ENCODE measurements at regions not wholly inside any gene's neighbourhood (a gene's known extent, or its start where the extent isn't known, plus 50 kb on each side); places are given as distances from the start of the nearest gene placed in this dataset.

DNA sequence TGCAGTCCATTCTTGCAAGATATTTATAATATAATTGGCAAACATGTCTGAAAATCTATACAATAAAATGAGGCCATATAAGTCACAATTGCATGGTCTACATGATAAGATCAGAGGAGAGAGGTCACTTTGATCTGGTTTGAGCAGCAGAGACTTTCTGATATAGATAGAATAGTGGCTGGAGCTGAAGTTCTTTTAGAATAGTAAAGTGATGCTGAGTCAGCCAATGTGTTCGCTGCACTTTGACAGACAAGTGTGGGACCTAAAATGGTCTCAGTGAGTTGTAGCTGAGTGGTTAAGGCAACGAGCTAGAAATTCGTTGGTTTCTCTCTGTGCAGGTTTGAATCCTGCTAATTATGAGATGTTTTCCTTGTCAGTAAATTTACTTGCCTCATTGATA, 257.0 kb upstream of the C11orf87 start:
- CTCF ChIA-PET = no interaction called here
- TF ChIP-seq L3MBTL2 (conservative IDR thresholded peaks at IDR 0.05) (no peak), NFRKB (IDR thresholded peaks at IDR 0.05) (no peak), HDGF (IDR thresholded peaks at IDR 0.05; ENCODE audit: borderline replicate concordance) (no peak), LEF1 (IDR thresholded peaks at IDR 0.05; ENCODE audit: borderline replicate concordance) (no peak), TARDBP (IDR thresholded peaks at IDR 0.05) (no peak), FOXK2 (IDR thresholded peaks at IDR 0.05) (no peak), FOXA1 (IDR thresholded peaks at IDR 0.05) (no peak), FOXM1 (IDR thresholded peaks at IDR 0.05; ENCODE audit: borderline replicate concordance) (no peak), ARNT (IDR thresholded peaks at IDR 0.05) (no peak), SP1 (IDR thresholded peaks at IDR 0.05) (no peak), BHLHE40 (IDR thresholded peaks at IDR 0.05; ENCODE audit: borderline replicate concordance) (no peak), CTBP1 (IDR thresholded peaks at IDR 0.05; ENCODE audit: borderline replicate concordance) (no peak), SUZ12 (IDR thresholded peaks at IDR 0.05) (no peak), ZNF384 (IDR thresholded peaks at IDR 0.05) (no peak)
- TF ChIP-seq, protein P1, sequence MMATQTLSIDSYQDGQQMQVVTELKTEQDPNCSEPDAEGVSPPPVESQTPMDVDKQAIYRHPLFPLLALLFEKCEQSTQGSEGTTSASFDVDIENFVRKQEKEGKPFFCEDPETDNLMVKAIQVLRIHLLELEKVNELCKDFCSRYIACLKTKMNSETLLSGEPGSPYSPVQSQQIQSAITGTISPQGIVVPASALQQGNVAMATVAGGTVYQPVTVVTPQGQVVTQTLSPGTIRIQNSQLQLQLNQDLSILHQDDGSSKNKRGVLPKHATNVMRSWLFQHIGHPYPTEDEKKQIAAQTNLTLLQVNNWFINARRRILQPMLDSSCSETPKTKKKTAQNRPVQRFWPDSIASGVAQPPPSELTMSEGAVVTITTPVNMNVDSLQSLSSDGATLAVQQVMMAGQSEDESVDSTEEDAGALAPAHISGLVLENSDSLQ (IDR thresholded peaks at IDR 0.05) = no peak
- POLR2A ChIA-PET = no interaction called here
- no peak for DNase-seq (ENCODE audit: extremely low spot score)

DNA sequence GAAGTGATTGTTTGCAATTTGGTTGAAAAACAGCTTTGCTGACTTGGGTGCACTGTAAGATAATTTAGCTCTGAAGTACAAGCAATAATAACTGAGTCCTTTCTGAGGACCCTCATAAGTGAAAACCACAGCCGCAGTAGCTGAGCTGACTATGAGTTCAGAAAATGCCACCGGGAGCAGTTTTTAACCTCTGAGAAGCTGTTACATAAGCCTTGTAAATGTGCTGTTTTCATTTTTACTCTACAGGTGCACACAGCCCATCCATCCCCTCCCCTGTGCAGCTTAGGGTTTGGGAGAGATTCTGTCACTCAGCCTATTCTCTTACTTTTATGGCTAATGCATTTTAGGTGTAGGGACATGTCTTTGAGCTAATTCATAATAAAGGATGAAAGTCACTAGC, 255.5 kb upstream of the C11orf87 start:
- ChIA-PET CTCF (no interaction called here), POLR2A (no interaction called here)
- TF ChIP-seq FOXM1 (IDR thresholded peaks at IDR 0.05; ENCODE audit: borderline replicate concordance) (no peak), SUZ12 (IDR thresholded peaks at IDR 0.05) (no peak), ELF4 (IDR thresholded peaks at IDR 0.05) (no peak), LEF1 (IDR thresholded peaks at IDR 0.05; ENCODE audit: borderline replicate concordance) (no peak), TARDBP (IDR thresholded peaks at IDR 0.05) (no peak), FOXK2 (IDR thresholded peaks at IDR 0.05) (no peak), ZNF384 (IDR thresholded peaks at IDR 0.05) (no peak)
- TF ChIP-seq, protein P1 (IDR thresholded peaks at IDR 0.05) = no peak
- DNase-seq (ENCODE audit: extremely low spot score) = no peak

DNA sequence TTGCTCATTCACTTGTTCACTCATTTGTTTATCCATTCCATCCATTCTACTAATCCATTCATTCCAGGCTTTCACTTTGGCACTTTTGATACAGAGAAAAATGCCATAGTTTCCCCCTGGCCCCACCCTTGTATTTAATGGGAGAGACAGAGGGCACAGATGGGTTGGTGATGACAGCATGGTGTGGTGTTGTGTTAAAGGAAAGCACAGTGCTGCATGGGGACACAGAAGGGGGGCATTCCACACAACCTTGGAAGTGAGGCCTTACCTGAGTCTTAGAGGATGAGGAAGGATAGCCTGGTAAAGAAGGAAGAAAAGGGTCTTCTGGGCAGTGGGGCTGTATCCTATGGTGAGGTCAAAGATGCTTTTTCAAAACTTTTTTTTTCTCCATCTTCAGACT, 248.5 kb upstream of the C11orf87 start:
- ChIA-PET POLR2A (no interaction called here), CTCF (no interaction called here)
- no peak for TF ChIP-seq CTBP1 (IDR thresholded peaks at IDR 0.05; ENCODE audit: borderline replicate concordance)
- no peak for TF ChIP-seq TARDBP (IDR thresholded peaks at IDR 0.05)
- TF ChIP-seq LEF1 (IDR thresholded peaks at IDR 0.05; ENCODE audit: borderline replicate concordance) = no peak
- TF ChIP-seq ZNF384 (IDR thresholded peaks at IDR 0.05) = no peak
- no peak for TF ChIP-seq ARNT (IDR thresholded peaks at IDR 0.05)
- no peak for TF ChIP-seq HDGF (IDR thresholded peaks at IDR 0.05; ENCODE audit: borderline replicate concordance)
- TF ChIP-seq L3MBTL2 (conservative IDR thresholded peaks at IDR 0.05) = no peak
- no peak for TF ChIP-seq FOXA1 (IDR thresholded peaks at IDR 0.05)
- no peak for TF ChIP-seq SP1 (IDR thresholded peaks at IDR 0.05)
- no peak for TF ChIP-seq BHLHE40 (IDR thresholded peaks at IDR 0.05; ENCODE audit: borderline replicate concordance)
- TF ChIP-seq FOXK2 (IDR thresholded peaks at IDR 0.05) = no peak
- TF ChIP-seq ELF4 (IDR thresholded peaks at IDR 0.05) = no peak
- TF ChIP-seq, protein P1 (IDR thresholded peaks at IDR 0.05) = no peak
- no peak for TF ChIP-seq FOXM1 (IDR thresholded peaks at IDR 0.05; ENCODE audit: borderline replicate concordance)
- TF ChIP-seq NFRKB (IDR thresholded peaks at IDR 0.05) = no peak
- no peak for TF ChIP-seq SUZ12 (IDR thresholded peaks at IDR 0.05)

DNA sequence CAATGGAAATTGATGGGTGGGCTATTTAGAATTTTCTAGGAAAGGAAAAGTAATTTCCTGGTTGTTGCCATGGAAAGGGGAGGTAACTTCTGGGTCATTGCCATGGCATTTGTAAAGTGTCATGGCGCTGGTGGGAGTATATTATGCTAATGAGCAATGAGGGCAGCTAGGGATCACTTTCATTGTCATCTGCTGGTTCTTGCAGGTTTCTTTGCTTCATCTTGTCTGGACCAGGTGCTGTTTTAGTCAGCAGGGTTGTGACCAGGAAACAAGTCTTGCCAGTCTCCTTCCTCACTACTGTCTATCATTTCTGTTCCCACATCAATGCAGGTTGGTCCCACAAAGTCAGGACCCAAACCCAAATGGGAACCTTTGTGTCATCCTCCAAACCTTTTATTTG, 237.6 kb upstream of the C11orf87 start:
- ChIA-PET POLR2A (no interaction called here), CTCF (no interaction called here)
- no peak for TF ChIP-seq SUZ12 (IDR thresholded peaks at IDR 0.05)
- no peak for DNase-seq (ENCODE audit: extremely low spot score)

More for the DNA sequence above, 248.5 kb upstream of the C11orf87 start:
- DNase-seq (ENCODE audit: extremely low spot score) = no peak

DNA sequence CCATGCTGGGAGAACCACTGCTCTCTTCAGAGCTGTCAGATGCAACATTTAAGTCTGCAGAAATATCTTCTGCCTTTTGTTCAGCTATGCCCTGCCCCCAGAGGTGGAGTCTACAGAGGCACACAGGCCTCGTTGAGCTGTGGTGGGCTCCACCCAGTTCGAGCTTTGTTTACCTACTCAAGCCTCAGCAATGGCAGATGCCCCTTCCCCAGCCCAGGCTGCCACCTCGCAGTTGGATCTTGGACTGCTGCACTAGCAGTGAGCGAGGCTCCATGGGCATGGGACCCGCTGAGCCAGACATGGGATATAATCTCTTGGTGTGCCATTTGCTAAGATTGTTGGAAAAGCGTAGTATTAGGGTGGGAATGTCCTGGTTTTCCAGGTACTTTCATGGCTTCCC, 229.1 kb upstream of the C11orf87 start:
- ChIA-PET CTCF (interaction anchor here (0.7 kb wide), 1 partner anchor 504 kb away, joined by 3 read pairs; no protein-coding TSS in a partner anchor), POLR2A (no interaction called here)
- no peak for TF ChIP-seq ELF4 (IDR thresholded peaks at IDR 0.05)
- TF ChIP-seq TARDBP (IDR thresholded peaks at IDR 0.05) = no peak
- TF ChIP-seq, protein P1 (IDR thresholded peaks at IDR 0.05) = no peak
- TF ChIP-seq FOXA1 (IDR thresholded peaks at IDR 0.05) = no peak
- no peak for TF ChIP-seq ZNF384 (IDR thresholded peaks at IDR 0.05)
- no peak for TF ChIP-seq LEF1 (IDR thresholded peaks at IDR 0.05; ENCODE audit: borderline replicate concordance)
- TF ChIP-seq SUZ12 (IDR thresholded peaks at IDR 0.05) = no peak
- no peak for TF ChIP-seq SP1 (IDR thresholded peaks at IDR 0.05)
- no peak for TF ChIP-seq CTBP1 (IDR thresholded peaks at IDR 0.05; ENCODE audit: borderline replicate concordance)
- TF ChIP-seq FOXK2 (IDR thresholded peaks at IDR 0.05) = no peak
- TF ChIP-seq BHLHE40 (IDR thresholded peaks at IDR 0.05; ENCODE audit: borderline replicate concordance) = no peak
- TF ChIP-seq FOXM1 (IDR thresholded peaks at IDR 0.05; ENCODE audit: borderline replicate concordance) = no peak
- TF ChIP-seq L3MBTL2 (conservative IDR thresholded peaks at IDR 0.05) = no peak
- no peak for DNase-seq (ENCODE audit: extremely low spot score)

DNA sequence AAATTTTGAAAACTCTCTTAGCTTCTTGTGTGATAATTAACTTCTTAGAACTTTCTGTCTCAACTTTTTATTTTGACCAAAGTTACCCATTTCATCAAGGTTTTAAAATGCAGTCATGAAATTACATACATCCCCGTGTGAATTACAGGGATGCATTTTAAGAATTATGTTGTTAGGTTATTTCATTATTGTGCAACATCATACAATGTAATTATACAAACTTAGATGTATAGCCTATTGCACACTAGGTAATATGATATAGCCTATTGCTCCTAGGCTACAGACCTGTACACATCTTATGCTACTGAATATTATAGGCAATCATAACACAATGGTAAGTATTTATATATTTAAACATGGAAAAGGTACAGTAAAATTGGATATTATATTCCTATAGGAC, 228.1 kb upstream of the C11orf87 start:
- TF ChIP-seq ELF4 (IDR thresholded peaks at IDR 0.05) (no peak), BHLHE40 (IDR thresholded peaks at IDR 0.05; ENCODE audit: borderline replicate concordance) (no peak), FOXA1 (IDR thresholded peaks at IDR 0.05) (no peak), L3MBTL2 (conservative IDR thresholded peaks at IDR 0.05) (no peak), LEF1 (IDR thresholded peaks at IDR 0.05; ENCODE audit: borderline replicate concordance) (no peak), HDGF (IDR thresholded peaks at IDR 0.05; ENCODE audit: borderline replicate concordance) (no peak)
- POLR2A ChIA-PET = no interaction called here
- no peak for DNase-seq (ENCODE audit: extremely low spot score)
- CTCF ChIA-PET = no interaction called here
